NCI-H2171 treated with DMSO at 0.1 percent for 48 hours (cell line): ENCODE measurements at regions not wholly inside any gene's neighbourhood (a gene's known extent, or its start where the extent isn't known, plus 50 kb on each side); places are given as distances from the start of the nearest gene placed in this dataset.
"Not testable (repeated sequence)": the region's sequence is repeated elsewhere in the genome, so short reads cannot be mapped to it uniquely, and the experiment has no call there.

ENCODE experiments used
- DNase-seq: peaks from one replicate; lab custom pipeline; 2025; lab: John Stamatoyannopoulos, UW

DNA sequence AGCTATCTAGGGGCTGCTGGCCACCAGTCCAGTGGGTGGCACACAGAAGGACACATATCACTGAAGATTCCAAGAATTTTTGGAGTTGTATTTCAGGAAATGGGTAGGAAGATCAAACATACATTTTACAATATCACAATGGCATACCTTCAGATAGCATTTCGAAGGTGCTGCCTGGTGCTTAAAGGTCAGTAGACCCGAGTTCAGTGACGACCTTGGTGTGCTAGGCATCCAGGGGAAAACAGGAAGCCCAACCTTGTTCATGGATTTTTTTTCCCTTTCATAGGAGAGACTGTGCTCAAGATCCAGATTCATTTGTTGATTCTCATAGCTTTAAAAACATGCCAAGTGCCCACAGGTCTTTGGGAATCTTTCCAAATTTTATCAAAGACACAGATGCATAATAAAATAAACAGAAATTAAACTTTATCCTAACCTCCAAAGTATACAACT is 51.0 kb upstream of the RCBTB2 start:
- no peak for DNase-seq

DNA sequence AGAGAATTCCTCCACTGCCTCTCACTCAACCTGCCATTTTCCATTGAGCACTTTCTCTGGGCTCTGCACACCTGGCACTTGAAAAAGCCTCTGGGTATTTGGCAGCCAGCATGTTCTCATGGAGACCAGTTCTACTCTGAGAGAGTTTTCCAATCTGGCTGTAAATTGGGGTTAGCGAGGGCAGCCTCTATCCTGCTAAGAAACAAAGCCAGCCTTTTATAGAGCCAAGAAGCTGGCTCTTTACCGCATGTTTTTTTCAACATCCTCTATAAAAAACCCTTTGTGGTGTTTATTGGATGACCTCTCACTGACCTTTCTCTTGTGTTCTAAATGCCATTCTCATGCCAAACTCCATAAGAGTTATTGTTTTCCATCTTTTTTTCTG is 52.6 kb upstream of the RCBTB2 start:
- no peak for DNase-seq

DNA sequence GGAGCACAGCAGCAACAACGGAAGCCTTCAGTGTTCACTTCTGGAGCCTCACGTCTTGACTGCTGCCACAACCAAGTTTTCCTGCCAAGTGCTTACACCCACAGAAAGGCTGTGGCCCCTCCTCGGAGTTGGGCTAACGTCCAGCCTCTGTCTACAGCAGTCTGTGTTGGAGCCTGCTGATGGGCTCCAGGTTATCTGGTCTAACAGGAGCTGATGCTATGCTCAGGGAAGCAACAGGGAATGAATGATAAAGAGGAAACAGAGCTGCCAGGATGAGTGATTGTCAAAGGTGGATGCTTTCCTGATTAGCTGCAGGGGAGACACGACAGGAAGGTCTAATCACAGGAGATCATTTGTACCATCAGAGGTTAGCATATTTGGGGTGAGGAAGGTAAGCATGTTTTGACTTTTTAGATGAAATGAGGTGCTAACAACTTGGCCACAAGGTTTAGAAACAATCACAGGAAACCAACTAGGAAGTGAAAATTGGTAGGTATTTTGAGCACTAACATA is 53.8 kb upstream of the RCBTB2 start:
- DNase-seq = no peak

DNA sequence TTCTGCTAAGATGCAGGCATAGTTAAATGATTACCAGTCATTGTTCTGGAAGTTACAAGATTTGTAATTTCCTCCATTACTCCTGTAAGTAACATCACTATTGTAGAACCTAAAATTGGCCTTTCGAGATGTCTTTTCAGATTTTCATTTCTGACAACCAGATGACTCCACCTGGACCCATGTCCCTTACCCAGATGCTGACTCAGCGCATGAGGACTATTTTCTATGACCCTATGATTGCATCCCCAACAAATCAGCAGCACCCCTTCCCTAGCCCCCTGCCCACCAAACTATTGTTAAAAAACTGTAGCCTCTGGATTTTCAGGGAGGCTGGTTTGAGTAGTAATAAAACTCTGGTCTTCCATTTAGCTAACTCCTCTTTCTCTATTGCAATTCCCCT is 55.2 kb upstream of the RCBTB2 start:
- no peak for DNase-seq

DNA sequence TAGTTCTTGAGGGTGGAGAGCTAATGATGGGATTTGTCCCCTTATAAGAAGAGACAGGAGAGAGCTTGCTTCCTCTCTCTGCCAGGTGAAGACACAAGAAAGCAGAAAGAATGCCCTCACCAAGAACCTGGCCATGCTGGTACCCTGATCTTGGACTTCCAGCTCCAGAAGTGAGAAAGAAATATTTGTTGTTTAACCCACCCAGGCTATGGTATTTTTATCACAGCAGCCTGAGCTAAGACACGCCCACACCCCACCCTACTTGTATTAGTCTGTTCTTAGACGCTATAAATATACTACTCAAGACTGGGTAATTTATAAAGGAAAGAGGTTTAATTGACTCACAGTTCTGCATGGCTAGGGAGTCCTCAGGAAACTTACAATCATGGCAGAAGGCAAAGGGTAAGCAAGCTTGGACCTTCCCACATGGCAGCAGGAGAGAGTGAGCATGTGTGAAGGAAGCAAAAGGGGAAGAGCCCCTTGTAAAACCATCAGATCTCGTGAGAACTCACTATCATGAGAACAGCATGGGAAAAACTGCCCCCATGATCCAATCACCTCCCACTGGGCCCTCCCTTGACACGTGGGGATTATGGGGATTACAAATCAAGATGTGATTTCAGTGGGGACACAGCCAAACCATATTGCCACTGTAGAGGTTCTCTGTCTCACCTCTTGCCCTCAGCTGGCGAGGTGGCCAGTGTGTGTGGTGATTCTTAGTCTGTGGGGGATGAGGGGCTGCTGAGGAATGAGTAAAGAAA is 57.4 kb upstream of the RCBTB2 start:
- no peak for DNase-seq

DNA sequence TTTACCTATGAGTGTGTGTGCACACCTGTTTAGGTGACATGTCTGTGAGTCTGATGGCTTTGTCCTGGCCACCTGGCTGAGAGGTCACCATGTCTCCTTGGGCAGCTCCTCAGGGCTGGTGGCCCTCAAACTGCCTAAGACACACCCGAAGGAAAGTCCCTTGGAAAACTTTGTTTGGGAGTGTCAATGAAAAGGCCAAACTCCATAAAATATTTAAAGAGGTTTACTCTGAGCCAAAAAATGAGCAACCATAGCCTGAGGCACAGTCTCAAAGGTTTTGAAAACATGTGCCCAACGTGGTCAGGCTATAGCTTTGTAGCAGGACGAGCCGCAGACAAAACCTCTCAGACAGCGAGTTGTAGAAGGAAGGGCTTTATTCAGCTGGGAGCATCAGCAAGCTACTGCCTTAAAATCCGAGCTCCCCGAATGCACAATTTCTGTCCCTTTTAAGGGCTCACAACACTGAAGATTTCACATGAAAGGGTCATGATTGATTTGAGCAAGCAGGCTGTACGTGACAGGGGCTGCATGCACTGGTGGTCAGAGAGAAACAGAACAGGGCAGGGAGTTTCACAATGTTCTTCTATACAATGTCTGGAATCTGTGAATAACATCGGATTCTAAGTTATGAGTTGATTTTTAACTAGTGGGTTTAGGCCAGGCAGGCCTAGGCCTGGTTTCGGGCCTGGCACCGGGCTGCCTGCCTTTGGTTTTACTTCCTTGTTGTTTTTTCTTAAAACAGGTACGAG is 58.4 kb upstream of the RCBTB2 start:
- DNase-seq = not testable (repeated sequence)

DNA sequence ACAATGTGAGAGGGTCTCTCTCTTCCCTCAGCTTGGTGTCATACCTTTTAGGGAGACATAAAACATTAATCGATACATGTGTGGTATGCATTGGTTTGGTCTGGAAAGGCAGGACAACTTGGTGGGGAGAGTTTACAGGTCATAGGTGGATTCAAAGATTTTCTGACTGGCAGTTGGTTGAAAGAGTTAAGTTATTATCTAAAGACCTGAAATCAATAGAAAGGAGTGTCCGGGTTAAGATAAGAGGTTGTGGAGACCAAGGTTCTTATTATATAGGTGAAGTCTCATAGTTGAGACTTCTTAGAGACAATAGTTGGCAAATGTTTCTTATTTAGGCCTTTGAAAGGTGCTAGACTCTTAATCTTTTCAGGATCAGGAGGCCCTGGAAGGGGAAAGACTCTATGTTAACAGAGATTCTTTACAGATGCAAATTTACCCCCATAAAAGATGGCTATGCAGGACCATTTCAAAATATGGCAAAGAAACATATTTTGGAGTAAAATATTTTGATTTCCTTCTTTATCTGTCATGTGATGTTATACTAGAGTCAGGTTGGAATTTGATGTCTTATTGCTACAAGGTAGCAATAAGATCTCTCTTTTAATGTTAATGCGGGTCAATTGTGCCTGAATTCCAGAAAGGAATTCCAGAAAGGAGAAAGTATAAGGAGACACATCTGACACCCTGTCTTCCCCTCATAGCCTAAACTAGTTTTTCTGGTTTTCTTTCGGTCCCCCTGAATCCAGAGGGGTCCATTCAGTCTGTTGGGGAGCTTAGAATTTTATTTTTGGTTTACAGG is 59.2 kb upstream of the RCBTB2 start:
- no peak for DNase-seq

DNA sequence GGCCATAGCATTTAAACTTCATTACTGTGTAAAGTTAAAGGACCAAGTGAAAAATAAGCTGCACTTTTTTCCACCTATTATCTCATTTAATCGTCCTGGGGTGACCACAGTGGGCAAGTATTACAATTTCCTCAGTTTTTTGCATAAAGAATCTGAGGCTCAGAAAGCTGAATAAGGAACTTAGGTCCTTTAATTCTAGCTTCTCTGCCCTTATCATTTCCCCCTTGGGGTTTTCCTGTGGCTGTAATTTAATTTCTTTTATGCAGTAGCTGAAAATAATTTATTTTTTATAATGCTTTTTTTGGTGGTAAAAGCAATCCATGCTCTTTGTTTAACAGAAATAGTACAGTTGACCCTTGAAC is 59.8 kb upstream of the RCBTB2 start:
- DNase-seq = no peak

DNA sequence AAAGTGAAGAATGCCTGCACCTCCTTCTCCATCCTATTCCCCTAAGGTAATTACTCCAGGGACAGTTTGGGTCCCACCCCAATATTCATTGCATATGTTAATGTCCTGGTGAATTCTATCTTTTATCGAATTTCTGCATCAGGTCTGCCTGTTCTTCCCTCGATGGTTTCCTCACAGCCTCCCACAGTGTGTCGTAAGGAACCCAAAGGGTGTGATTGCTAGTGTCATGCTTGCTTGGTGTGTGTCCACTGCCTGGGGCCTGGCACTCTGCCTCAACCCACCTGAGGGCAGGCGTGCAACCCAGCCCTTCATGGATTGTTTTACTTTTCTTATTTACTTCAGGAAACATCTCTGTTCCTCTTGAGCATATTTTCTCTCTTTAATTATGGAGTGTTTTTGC is 60.2 kb upstream of the CYSLTR2 start:
- no peak for DNase-seq

DNA sequence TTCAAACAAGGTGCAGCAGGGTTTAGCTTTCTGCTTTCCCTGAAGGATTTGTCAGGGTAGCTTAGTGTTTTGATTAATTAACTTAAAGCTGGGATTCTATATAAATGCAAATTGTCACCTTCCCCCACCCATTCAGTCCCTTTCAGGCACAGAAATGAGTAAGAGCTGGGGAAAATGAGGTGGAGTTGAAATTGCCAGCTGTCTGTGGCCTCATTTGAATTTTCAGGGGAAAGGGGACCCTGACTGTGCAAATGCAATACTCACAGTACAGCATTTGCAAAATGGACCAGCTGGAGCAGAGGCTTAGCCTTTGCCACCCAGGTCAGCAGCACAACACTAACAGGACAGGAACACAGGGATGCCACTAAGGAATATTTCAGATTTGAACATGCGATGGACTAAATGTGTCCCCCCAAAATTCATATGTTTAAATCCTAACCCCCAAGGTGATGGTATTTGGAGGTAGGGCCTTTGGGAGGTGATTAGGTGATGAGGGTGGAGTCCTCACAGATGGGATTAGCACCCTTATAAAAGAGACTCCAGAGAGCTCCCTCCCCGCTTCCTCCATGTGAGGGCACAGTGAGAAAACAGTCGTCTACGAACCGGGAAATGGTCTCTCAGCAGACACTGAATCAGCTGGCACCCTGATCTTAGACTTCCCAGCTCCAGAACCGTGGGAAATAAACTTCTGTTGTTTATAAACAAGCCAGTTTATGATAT is 59.5 kb upstream of the CYSLTR2 start:
- DNase-seq = no peak

DNA sequence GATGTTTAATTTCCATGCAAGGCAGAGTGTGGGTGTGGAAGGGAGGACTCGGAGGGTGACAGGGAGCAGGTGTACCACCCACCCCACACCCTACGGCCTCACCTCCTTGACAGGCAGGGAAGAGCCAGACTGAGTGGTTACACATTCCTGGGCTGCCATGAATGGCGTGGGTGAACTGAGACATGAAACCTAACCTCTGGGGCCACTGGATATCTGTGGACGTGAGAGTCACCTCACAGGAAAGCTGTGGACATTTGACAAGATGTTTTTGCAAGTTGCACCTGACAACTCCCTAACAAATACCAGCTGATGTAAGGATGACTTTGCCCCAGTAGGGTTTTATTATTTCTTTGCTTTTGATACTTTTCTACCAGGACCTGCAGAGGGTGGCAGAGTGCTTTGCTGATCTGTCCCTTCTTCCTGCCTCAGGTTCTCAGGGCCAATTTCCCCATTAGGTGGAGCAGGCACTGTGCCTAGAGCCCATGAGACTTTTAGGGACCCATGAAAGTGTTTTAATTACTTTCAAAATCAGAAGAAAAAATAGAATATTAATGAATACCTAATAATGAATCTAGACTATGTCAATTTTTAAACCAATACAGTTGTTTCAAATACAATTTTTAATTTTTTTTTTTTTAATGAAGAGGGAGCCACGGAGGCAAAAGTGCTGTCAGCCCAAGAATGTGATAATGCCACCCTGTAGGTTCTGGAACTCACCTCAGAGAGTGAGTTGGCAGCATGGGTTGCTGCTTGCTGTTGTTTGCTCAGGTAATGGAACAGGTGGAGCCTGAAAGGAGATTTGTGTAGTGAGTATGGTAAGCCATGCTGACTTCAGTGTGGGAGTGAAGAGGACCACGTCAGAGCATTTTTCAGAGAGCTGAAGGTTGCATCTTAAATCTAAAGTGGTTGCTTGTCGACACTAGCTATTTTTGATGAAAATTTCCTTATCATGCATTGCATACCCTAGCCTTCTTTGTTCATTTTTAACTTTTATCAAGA is 58.0 kb upstream of the CYSLTR2 start:
- peak; percentile 27 for DNase-seq

DNA sequence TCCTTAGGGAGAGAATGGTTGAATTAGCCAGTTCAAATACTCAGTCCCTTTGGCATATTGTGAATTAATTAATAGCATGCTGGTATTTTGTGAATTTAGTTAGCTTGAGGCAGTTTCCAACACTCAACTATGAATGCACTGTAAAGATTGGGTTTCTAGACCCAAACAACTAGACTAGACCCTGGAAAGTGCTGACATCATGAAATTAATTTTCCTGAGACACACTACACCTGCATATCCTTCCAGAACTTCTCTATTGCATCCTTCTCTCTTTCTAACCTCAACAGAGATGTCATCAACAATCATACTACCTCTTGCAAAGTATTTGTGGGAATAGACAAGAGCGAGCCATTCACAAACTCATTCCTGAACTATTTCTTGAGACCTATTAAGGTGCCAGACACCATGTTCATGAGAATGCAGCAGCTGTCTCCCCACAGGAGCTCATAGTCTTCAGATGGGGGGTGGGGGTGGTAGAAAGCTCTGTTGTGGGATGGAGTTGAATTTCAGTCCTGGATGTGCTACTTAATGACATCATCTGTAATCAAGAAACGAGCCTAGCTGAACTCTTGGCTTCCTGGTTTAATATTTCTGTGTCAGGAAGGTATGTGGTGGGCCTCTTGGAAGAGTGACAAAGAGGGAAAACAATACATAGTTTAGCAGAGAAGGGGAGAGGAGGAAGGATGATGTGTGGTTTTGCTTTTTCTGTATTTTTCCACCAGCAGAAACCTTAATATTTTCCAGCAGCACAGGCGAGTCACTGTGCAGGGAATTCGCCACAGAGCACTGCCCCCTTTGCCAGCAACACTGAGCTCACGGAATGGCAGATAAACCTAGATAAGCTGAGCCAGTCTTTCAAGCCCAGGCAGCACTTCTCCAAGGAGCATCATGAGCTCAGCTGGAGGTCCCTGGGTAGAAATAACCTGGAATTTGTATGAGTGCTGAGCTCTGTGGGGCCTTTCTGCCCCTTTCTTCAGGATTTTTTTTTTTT is 53.1 kb upstream of the CYSLTR2 start:
- peak; percentile 49 for DNase-seq

DNA sequence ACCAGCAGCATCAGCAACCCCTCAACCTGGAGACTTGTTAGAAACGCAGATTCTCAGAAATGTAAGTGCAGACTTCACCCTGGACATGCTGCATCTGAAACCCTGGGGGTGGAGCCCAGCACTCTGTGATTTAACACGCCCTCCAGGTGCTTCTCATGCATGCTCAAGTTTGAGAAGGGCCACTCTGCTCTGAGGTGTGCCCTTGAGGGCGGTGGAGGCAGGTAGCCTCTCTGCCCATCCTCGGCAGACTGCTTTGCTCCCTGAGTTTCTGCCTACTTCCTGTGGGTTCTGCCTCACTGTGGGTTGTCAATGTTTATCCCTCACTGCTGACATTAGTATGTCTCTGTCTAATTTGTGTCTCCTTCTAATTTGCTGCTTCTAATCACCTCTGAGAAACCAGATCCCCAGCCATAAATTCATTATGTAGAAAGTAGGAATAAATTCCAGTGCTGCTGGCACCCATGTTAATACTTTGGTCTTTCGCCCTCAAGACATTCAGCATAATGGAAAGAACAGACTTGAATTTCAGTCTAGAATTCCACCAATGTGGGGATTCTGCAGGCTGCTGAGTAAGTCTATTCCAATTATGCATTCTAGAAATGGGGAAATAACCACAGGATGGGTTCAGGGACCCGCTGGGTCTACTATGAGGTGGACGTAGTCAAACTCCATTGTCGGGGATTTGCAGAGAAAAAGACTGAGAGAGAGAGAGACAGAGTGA is 51.3 kb upstream of the CYSLTR2 start:
- no peak for DNase-seq

DNA sequence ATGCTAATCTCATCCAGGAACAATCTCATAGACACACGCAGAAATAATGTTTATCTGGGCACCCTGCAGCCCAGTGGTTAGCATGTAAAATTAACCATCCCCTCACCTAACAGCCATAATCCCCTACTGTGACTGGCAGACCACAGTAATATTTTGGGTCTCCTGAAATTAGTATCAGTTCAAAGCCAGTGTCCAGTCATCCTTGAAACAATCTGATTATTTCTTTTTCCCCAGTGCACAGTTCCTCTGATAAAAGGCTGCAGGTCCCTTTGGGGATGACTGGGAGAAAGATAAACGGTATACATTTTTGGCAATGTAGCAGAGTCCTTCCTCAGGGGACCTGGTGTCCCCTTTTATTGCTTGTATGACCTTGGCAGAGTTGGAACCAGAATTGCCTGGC is 50.4 kb upstream of the CYSLTR2 start:
- DNase-seq = no peak
